Mesenchymal stem cell (in vitro differentiated cells and primary cell): ENCODE measurements at regions not wholly inside any gene's neighbourhood (a gene's known extent, or its start where the extent isn't known, plus 50 kb on each side); places are given as distances from the start of the nearest gene placed in this dataset.

Experiments
- DNase-seq: peaks from one replicate; pipeline ENCODE4 v3.0.0-alpha.2; 2013
- H2AFZ ChIP-seq: one replicate; pipeline ENCODE4 v1.6.1; 2013; ENCODE audit warnings: low read depth, mild to moderate bottlenecking, control low read depth, inconsistent platforms, low read length, moderate library complexity
- H2AK5ac ChIP-seq: 2 replicates; pipeline ENCODE4 v1.6.1; 2013; ENCODE audit warnings: low read length, moderate library complexity, mild to moderate bottlenecking, inconsistent platforms; ENCODE audit not compliant: severe bottlenecking
- H2BK120ac ChIP-seq: one replicate; pipeline ENCODE4 v1.6.1; 2013; ENCODE audit warnings: low read depth, mild to moderate bottlenecking, inconsistent platforms, low read length, moderate library complexity
- H2BK12ac ChIP-seq, 2 experiments: one replicate each; pipeline ENCODE4 v1.6.1; 2013; ENCODE audit warnings: inconsistent platforms in 2 of 2, low read length in 2 of 2, mild to moderate bottlenecking in 2 of 2, moderate library complexity in 2 of 2, control low read depth in 1 of 2
- H2BK15ac ChIP-seq: one replicate; pipeline ENCODE4 v1.6.1; 2013; ENCODE audit warnings: mild to moderate bottlenecking, low read depth, inconsistent platforms; ENCODE audit not compliant: poor library complexity, severe bottlenecking
- H2BK5ac ChIP-seq: 2 replicates; pipeline ENCODE4 v1.6.1; 2013; ENCODE audit warnings: low read depth, mild to moderate bottlenecking, low read length, control low read depth, inconsistent platforms; ENCODE audit not compliant: poor library complexity, severe bottlenecking
- H3K14ac ChIP-seq, 2 experiments: one replicate each; pipeline ENCODE4 v1.6.1; 2013; ENCODE audit warnings: inconsistent platforms in 2 of 2, low read length in 2 of 2, control low read depth in 1 of 2, mild to moderate bottlenecking in 1 of 2, moderate library complexity in 1 of 2
- H3K18ac ChIP-seq, 2 experiments: one replicate each; pipeline ENCODE4 v1.6.1; 2013; ENCODE audit warnings: inconsistent platforms in 2 of 2, low read length in 2 of 2, control low read depth in 1 of 2, low read depth in 1 of 2, mild to moderate bottlenecking in 1 of 2
- H3K23ac ChIP-seq, 2 experiments: one replicate each; pipeline ENCODE4 v1.6.1; 2013; ENCODE audit warnings: inconsistent platforms in 2 of 2, low read length in 2 of 2, mild to moderate bottlenecking in 2 of 2, moderate library complexity in 2 of 2, control low read depth in 1 of 2
- H3K27ac ChIP-seq: 2 replicates; pipeline ENCODE4 v1.5.1; 2013; ENCODE audit warnings: mild to moderate bottlenecking, moderate library complexity, low read length, control low read depth, inconsistent platforms; ENCODE audit not compliant: poor library complexity, severe bottlenecking
- H3K27me3 ChIP-seq, 2 experiments: 2 replicates each; pipeline versions ENCODE4 v1.6.1 to v1.7.0; 2013; ENCODE audit warnings: low read length in 2 of 2, mild to moderate bottlenecking in 2 of 2, moderate library complexity in 2 of 2, control low read depth in 1 of 2, inconsistent platforms in 1 of 2; ENCODE audit not compliant: control insufficient read depth in 1 of 2, insufficient read depth in 1 of 2
- H3K36me3 ChIP-seq, 2 experiments: 2 replicates each; pipeline versions ENCODE4 v1.6.1 to v1.7.0; 2013; ENCODE audit warnings: low read length in 2 of 2, control low read depth in 1 of 2, inconsistent platforms in 1 of 2, low read depth in 1 of 2, mild to moderate bottlenecking in 1 of 2; ENCODE audit not compliant: insufficient read depth in 2 of 2, control insufficient read depth in 1 of 2
- H3K4ac ChIP-seq, 2 experiments: one replicate each; pipeline ENCODE4 v1.6.1; 2013; ENCODE audit warnings: inconsistent platforms in 2 of 2, low read length in 2 of 2, mild to moderate bottlenecking in 2 of 2, moderate library complexity in 2 of 2, control low read depth in 1 of 2, low read depth in 1 of 2
- H3K4me1 ChIP-seq: 2 replicates; pipeline ENCODE4 v1.6.1; 2013; ENCODE audit warnings: low read depth, low read length, control low read depth; ENCODE audit not compliant: control insufficient read depth, insufficient read depth
- H3K4me2 ChIP-seq: 2 replicates; pipeline ENCODE4 v1.6.1; 2013; ENCODE audit warnings: low read length, mild to moderate bottlenecking, inconsistent platforms; ENCODE audit not compliant: poor library complexity, severe bottlenecking
- H3K4me3 ChIP-seq, 2 experiments: 2 replicates each; pipeline versions ENCODE4 v1.5.1 to v1.7.0; 2013; ENCODE audit warnings: low read length in 2 of 2, mild to moderate bottlenecking in 2 of 2, control low read depth in 1 of 2, low read depth in 1 of 2; ENCODE audit not compliant: insufficient read depth in 1 of 2
- H3K79me1 ChIP-seq: replicated peaks from 2 replicates; pipeline ENCODE4 v1.6.1; 2013; ENCODE audit warnings: mild to moderate bottlenecking, control low read depth, low read length, inconsistent platforms; ENCODE audit not compliant: poor library complexity, severe bottlenecking
- H3K9ac ChIP-seq: 2 replicates; pipeline ENCODE4 v1.7.0; 2013; ENCODE audit warnings: mild to moderate bottlenecking, low read length, moderate library complexity
- H3K9me3 ChIP-seq: 2 replicates; pipeline ENCODE4 v1.7.0; 2013; ENCODE audit warnings: mild to moderate bottlenecking, low read length; ENCODE audit not compliant: control insufficient read depth
- H4K8ac ChIP-seq: one replicate; pipeline ENCODE4 v1.6.1; 2013; ENCODE audit warnings: inconsistent platforms, mild to moderate bottlenecking, low read length, moderate library complexity
- H4K91ac ChIP-seq: one replicate; pipeline ENCODE4 v1.6.1; 2013; ENCODE audit warnings: mild to moderate bottlenecking, low read length, inconsistent platforms
- WGBS: methylation state at CpG from one replicate; pipeline ENCODE4 v1.1.7; 2013; ENCODE audit warnings: mixed read lengths; 5-methylcytosine and 5-hydroxymethylcytosine counted together

DNA sequence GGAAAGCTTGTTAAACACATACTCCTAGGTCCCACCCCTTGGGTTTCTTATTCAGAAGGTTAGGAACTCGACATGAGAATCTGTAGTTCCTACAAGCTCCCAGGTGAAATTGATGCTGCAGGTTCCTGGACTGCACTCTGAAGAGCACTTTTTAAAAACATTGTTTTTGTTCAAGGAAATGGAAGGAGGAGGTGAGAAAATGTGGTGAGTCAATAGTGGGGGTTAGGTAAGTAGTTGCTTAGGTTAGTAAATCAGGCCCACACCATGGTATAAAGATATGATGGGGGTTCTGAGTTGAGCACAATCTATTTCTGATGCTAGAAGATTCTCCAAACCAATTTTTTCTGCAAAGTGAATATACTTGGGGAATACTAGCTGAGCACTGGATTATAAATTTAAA is 450.3 kb downstream of the CCDC91 start:
- 50% methylated on average over 1 of the region's 1 CpG for WGBS
- Histone ChIP-seq H2AK5ac (no peak overlapping the region), H3K4me2 (no peak overlapping the region), H2BK5ac (no peak overlapping the region), H3K9ac (no peak overlapping the region), H3K9me3 (no peaks in the 10 kb centered on the region), H3K14ac (no peak overlapping the region), H3K36me3 (no peaks in the 10 kb centered on the region), H2AFZ (no peak overlapping the region), H3K4me1 (no peaks in the 10 kb centered on the region), H3K27me3 (no peaks in the 10 kb centered on the region), H2BK15ac (no peak overlapping the region), H3K4ac (no peak overlapping the region), H3K4me3 (no peak overlapping the region), H4K8ac (no peak overlapping the region), H3K23ac (no peak overlapping the region), H2BK12ac (no peak overlapping the region), H2BK120ac (no peak overlapping the region), H4K91ac (no peak overlapping the region), H3K79me1 (no peaks in the 10 kb centered on the region), H3K27ac (no peak overlapping the region), H3K18ac (no peak overlapping the region)
- no peak for DNase-seq

DNA sequence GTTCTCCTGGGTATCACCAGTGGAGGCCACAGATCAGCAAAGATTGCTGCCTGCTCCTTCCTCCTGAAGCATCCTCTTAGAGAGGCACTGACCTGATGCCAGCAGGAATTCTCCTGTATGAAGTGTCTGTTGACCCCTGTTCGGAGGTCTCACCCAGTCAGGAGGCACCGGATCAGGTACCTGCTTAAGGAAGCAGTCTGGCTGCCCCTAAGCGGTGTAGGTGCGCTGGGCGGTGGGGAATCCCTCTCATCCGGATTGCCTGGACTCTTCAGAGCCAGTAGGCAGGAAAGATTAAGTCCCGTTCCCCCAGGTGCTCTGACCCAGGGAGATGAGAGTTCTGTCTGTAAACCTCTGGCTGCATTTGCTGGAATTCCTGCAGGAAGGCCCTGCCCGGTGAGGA is 455.2 kb downstream of the CCDC91 start:
- no peaks in the 10 kb centered on the region for H3K27me3 ChIP-seq
- H2BK15ac ChIP-seq = no peak overlapping the region
- no peak overlapping the region for H2AK5ac ChIP-seq
- H3K79me1 ChIP-seq = no peaks in the 10 kb centered on the region
- no peaks in the 10 kb centered on the region for H3K9me3 ChIP-seq
- H3K27ac ChIP-seq = no peak overlapping the region
- no peak for DNase-seq
- H3K4me1 ChIP-seq = no peaks in the 10 kb centered on the region
- H2AFZ ChIP-seq = no peak overlapping the region
- H2BK12ac ChIP-seq = no peak overlapping the region
- no peak overlapping the region for H2BK120ac ChIP-seq
- no peak overlapping the region for H3K4ac ChIP-seq
- H3K4me3 ChIP-seq = no peak overlapping the region
- no peak overlapping the region for H4K91ac ChIP-seq
- no peak overlapping the region for H3K18ac ChIP-seq
- H3K9ac ChIP-seq = no peak overlapping the region
- H3K14ac ChIP-seq = no peak overlapping the region
- H4K8ac ChIP-seq = no peak overlapping the region
- H3K36me3 ChIP-seq = no peaks in the 10 kb centered on the region
- no peak overlapping the region for H3K23ac ChIP-seq
- H3K4me2 ChIP-seq = no peak overlapping the region
- 91% methylated on average over 8 of the region's 8 CpGs for WGBS
- H2BK5ac ChIP-seq = no peak overlapping the region

DNA sequence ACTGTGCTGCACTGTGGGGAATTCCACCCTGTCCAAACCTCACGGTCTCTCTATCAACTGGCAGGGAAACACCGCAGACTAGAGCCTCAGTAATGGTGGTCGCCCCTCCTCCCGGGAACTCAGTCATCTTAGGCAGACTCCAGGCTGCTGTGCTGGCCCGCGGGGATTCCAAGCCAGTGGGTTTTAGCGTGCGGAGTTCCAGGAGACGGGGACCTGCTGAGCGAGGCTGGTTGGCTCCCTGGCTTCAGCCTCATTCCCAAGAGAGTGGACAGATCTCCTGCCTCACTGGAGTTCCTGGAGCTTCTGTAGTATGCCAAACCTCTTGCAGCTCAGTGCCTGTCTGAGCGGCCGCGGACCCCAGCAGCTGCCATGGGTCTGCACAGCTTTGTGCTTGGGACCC is 455.6 kb downstream of the CCDC91 start:
- no peak overlapping the region for H2BK120ac ChIP-seq
- no peak overlapping the region for H3K4ac ChIP-seq
- no peak overlapping the region for H3K4me3 ChIP-seq
- 95% methylated on average over 13 of the region's 13 CpGs for WGBS
- H3K4me2 ChIP-seq = no peak overlapping the region
- H3K14ac ChIP-seq = no peak overlapping the region
- no peak overlapping the region for H3K23ac ChIP-seq
- H2BK15ac ChIP-seq = no peak overlapping the region
- no peak overlapping the region for H2BK12ac ChIP-seq
- no peak overlapping the region for H3K18ac ChIP-seq
- H3K4me1 ChIP-seq = no peaks in the 10 kb centered on the region
- H2BK5ac ChIP-seq = no peak overlapping the region
- H3K9ac ChIP-seq = no peak overlapping the region
- no peak overlapping the region for H2AFZ ChIP-seq
- no peak overlapping the region for H2AK5ac ChIP-seq
- H4K91ac ChIP-seq = no peak overlapping the region
- no peak overlapping the region for H3K27ac ChIP-seq
- H3K79me1 ChIP-seq = no peaks in the 10 kb centered on the region
- H3K9me3 ChIP-seq = no peaks in the 10 kb centered on the region
- no peaks in the 10 kb centered on the region for H3K27me3 ChIP-seq
- H3K36me3 ChIP-seq = no peaks in the 10 kb centered on the region
- no peak overlapping the region for H4K8ac ChIP-seq
- DNase-seq = no peak

DNA sequence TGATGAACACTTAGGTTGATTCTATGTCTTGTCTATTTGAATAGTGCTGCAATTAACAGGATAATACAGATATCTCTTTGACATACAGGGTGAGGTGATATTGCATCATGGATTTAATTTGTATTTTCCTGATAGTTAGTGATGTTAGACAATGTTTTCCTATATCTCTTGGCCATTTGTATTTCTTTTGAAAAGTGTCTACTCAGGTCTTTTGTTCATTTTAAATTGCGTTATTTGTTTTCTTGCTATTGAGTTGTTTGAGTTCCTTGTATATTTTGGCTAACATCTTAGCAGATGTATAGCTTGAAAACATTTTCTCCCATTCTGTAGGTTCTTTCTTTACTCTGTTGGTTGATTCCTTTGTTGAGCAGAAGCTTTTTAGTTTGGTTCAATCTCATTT is 460.6 kb downstream of the CCDC91 start:
- H2AK5ac ChIP-seq = no peak overlapping the region
- H3K4ac ChIP-seq = no peak overlapping the region
- H4K91ac ChIP-seq = no peak overlapping the region
- H2BK15ac ChIP-seq = no peak overlapping the region
- H3K4me1 ChIP-seq = no peaks in the 10 kb centered on the region
- peaks cover 3% of the 10 kb centered on the region for H3K9me3 ChIP-seq
- 83% methylated on average over 1 of the region's 1 CpG for WGBS
- no peak overlapping the region for H3K9ac ChIP-seq
- H3K23ac ChIP-seq = no peak overlapping the region
- H2BK12ac ChIP-seq = no peak overlapping the region
- H2AFZ ChIP-seq = no peak overlapping the region
- DNase-seq = no peak
- no peak overlapping the region for H3K4me3 ChIP-seq
- H3K79me1 ChIP-seq = no peaks in the 10 kb centered on the region
- H2BK5ac ChIP-seq = no peak overlapping the region
- no peaks in the 10 kb centered on the region for H3K36me3 ChIP-seq
- H3K27me3 ChIP-seq = no peaks in the 10 kb centered on the region
- H3K4me2 ChIP-seq = no peak overlapping the region
- H2BK120ac ChIP-seq = no peak overlapping the region
- no peak overlapping the region for H4K8ac ChIP-seq
- no peak overlapping the region for H3K14ac ChIP-seq
- H3K27ac ChIP-seq = no peak overlapping the region
- no peak overlapping the region for H3K18ac ChIP-seq
